Umbilical cord (tissue), 1 donor: ENCODE measurements at regions not wholly inside any gene's neighbourhood (a gene's known extent, or its start where the extent isn't known, plus 50 kb on each side); places are given as distances from the start of the nearest gene placed in this dataset.

Experiments used
- DNase-seq: peaks from one replicate; pipeline ENCODE4 v3.0.0-alpha.2; 2015; ENCODE audit warnings: low spot score

- peak; percentile 57 for DNase-seq
Measured at GRCh38 chr6:138692058-138692977, 81.3 kb upstream of the CCDC28A start.

DNA sequence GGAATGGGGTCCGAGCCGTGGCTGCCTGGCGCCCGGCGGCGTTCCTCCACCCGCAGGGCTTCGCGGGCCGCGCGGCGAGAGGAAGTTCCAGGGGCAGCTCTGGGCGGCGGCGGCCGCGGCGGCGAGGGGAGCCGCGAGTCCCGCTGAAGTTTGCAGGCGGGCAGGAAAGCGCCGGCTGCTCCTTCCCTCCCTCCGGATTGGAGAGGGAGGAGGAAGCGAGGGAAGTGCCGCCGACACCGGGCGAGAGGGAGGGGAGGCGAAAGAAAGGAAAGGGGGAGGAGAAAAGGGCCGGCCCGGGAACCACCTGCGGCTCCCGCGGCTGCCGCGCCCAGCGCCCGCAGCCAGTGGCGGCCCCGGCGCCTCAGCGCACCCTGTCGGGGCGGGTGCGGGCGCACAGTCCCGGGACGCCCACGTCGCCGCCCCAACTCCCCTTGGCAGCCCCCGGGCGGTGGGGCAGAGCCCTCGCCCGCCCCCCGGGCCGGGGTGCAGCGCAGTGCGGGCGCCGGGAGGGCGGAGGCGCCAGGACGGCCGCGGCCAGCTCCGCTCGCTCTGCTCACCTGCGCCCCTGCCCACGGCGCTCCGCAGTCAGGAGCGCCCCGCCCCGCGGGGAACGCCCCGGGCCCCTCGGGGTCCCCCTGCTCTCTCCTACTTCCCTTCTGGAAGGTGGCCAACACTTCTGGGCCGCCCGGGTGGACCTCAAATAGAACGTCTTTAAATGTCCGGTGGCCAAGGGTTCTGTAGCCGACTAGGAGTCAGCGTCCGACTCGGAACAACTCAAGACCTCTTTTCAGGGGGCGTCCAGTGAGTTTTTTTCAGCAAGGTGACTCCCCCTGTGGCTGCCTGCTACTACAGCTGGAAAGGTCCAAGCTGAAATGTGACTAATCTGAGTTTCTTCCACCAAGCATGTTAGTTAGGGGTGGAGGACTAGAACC is 80.3 kb upstream of the CCDC28A start:
- peak; percentile 75 for DNase-seq

- DNase-seq, result no peak
Measured at GRCh38 chr6:138695193-138695592, 78.4 kb upstream of the CCDC28A start.

GRCh38 chr6:138714493-138714892 is 59.1 kb upstream of the CCDC28A start:
- DNase-seq, result no peak

- no peak for DNase-seq
Measured at GRCh38 chr6:138716013-138716412, 57.6 kb upstream of the CCDC28A start.

GRCh38 chr6:138716971-138717665 is 56.5 kb upstream of the CCDC28A start:
- no peak for DNase-seq

DNA sequence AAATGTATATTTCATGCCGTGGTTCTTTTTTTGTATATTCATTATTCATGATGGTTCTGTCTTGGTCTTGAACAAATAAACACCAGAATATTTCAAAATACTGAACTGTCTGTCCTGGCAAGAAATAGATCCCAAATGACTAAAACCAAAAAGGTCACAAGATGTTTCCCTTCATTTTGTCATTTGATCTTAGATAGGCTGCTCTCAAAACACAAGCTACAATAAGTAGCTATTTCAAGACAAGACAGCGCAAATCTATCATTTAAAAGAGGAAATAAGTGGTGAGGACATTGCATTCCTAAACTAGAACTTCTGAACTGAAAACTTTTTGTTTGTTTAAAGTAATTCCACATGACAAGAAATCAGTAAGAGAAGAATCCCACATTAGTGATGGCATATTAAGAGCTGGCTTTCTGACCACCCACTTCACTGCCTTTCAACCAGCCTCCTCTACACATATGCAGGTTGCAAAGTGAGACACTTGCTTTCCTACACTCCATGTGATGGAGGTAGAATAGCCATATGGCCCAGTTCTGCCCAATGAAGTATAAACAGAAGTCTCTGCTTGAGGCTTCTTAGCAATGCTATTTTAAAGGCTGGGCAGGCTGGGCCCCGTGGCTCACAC is 54.4 kb upstream of the CCDC28A start:
- no peak for DNase-seq

GRCh38 chr6:138719744-138720143 is 53.8 kb upstream of the CCDC28A start:
- DNase-seq, result no peak

DNA sequence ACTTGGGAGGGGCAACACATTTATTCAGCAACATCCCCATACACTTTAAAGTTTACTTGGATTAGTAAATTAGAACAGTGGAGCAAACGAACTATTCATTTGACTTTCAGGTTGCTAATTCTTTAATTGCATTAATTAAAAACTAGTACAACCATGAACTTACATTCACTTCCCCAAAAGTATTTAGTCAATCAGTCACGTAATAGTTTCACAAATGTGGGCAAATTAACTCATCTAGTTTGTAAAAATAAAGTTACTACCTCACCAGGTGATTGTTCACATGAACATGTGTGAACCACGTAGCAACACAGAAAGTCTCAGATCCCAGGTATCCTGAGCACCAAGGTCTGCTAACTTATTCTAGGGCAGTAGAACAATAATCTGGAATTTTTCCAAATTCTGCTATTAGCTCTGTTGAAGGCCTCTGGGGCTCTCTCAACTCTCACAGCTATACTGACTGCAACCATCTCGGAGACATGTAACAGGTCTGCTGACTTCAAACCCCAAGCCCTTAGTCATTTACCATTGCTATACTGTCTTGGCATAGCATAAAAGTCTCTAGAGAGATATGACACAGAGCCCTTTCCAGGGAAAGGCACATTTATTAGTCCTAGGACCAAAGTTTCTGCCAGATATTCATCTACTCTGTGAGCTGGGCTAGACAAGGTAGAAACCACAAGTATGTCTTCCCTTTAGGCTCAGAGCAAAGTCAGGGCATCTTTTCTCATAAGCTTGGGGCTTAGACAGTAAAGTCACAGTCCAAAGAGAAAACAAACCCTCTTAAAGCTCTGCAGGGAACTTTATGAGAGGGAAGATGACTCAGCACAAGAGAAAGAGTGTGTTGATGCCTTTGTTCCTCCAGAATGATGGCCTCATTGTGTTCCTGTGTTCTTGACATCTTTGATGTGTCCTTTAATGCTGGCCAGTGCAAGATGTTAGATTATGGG is 50.9 kb upstream of the CCDC28A start:
- DNase-seq, result peak; percentile 81
